H9 (cell line): ENCODE measurements at regions not wholly inside any gene's neighbourhood (a gene's known extent, or its start where the extent isn't known, plus 50 kb on each side); places are given as distances from the start of the nearest gene placed in this dataset.

Experiments used
- DNase-seq: peaks from one replicate; pipeline ENCODE4 v3.0.0-alpha.2; 2017
- H2AFZ ChIP-seq: one replicate; pipeline ENCODE4 v1.6.1; 2013; ENCODE audit warnings: mild to moderate bottlenecking, low read length, control low read depth, moderate library complexity
- H2AK5ac ChIP-seq: 2 replicates; pipeline ENCODE4 v1.6.1; 2013; ENCODE audit warnings: low read length, control low read depth, mixed read lengths; ENCODE audit not compliant: insufficient read length
- H2BK120ac ChIP-seq: one replicate; pipeline ENCODE4 v1.6.1; 2013; ENCODE audit warnings: low read depth, mild to moderate bottlenecking, low read length, control low read depth, inconsistent platforms; ENCODE audit not compliant: poor library complexity, severe bottlenecking
- H2BK12ac ChIP-seq: 2 replicates; pipeline ENCODE4 v1.6.1; 2013; ENCODE audit warnings: low read length, control low read depth, mixed read lengths, low read depth; ENCODE audit not compliant: insufficient read length
- H2BK15ac ChIP-seq: 2 replicates; pipeline ENCODE4 v1.6.1; 2013; ENCODE audit warnings: low read depth, low read length, control low read depth
- H2BK20ac ChIP-seq: one replicate; pipeline ENCODE4 v1.6.1; 2013; ENCODE audit warnings: low read depth, mild to moderate bottlenecking, low read length, control low read depth, inconsistent platforms; ENCODE audit not compliant: poor library complexity, severe bottlenecking
- H2BK5ac ChIP-seq: 2 replicates; pipeline ENCODE4 v1.6.1; 2013; ENCODE audit warnings: low read length, control low read depth, mixed read lengths; ENCODE audit not compliant: insufficient read length
- H3K14ac ChIP-seq: 2 replicates; pipeline ENCODE4 v1.6.1; 2013; ENCODE audit warnings: low read length, control low read depth; ENCODE audit not compliant: insufficient read depth
- H3K18ac ChIP-seq: 2 replicates; pipeline ENCODE4 v1.6.1; 2013; ENCODE audit warnings: low read depth, mild to moderate bottlenecking, mixed read lengths, low read length, control low read depth; ENCODE audit not compliant: insufficient read length
- H3K23ac ChIP-seq: 2 replicates; pipeline ENCODE4 v1.6.1; 2013; ENCODE audit warnings: low read length, control low read depth, mixed read lengths, low read depth; ENCODE audit not compliant: insufficient read length
- H3K23me2 ChIP-seq: 2 replicates; pipeline ENCODE4 v1.6.1; 2013; ENCODE audit warnings: low read depth, mild to moderate bottlenecking, mixed read lengths, low read length, control low read depth; ENCODE audit not compliant: insufficient read length, poor library complexity, severe bottlenecking
- H3K27ac ChIP-seq: 2 replicates; pipeline ENCODE4 v1.5.1; 2013; ENCODE audit warnings: low read length, control low read depth, mixed read lengths, low read depth; ENCODE audit not compliant: insufficient read length
- H3K27me3 ChIP-seq: 2 replicates; pipeline ENCODE4 v1.6.1; 2013; ENCODE audit warnings: low read length, control low read depth, inconsistent platforms; ENCODE audit not compliant: insufficient read depth
- H3K4ac ChIP-seq: 2 replicates; pipeline ENCODE4 v1.6.1; 2013; ENCODE audit warnings: low read depth, mild to moderate bottlenecking, control low read depth, inconsistent platforms, low read length, moderate library complexity
- H3K4me1 ChIP-seq: 2 replicates; pipeline ENCODE4 v1.6.1; 2013; ENCODE audit warnings: low read length, control low read depth, inconsistent platforms; ENCODE audit not compliant: insufficient read depth
- H3K4me2 ChIP-seq: 2 replicates; pipeline ENCODE4 v1.6.1; 2013; ENCODE audit warnings: low read length, control low read depth, mixed read lengths; ENCODE audit not compliant: insufficient read length, insufficient read depth
- H3K56ac ChIP-seq: 2 replicates; pipeline ENCODE4 v1.6.1; 2013; ENCODE audit warnings: low read depth, mild to moderate bottlenecking, mixed read lengths, low read length, control low read depth; ENCODE audit not compliant: insufficient read length
- H3K79me1 ChIP-seq: 2 replicates; pipeline ENCODE4 v1.6.1; 2013; ENCODE audit warnings: low read depth, mild to moderate bottlenecking, moderate library complexity, low read length, control low read depth, inconsistent platforms; ENCODE audit not compliant: insufficient read depth, poor library complexity, severe bottlenecking
- H3K79me2 ChIP-seq: 2 replicates; pipeline ENCODE4 v1.6.1; 2013; ENCODE audit warnings: low read length, control low read depth, inconsistent platforms; ENCODE audit not compliant: insufficient read depth
- H3K9ac ChIP-seq: 2 replicates; pipeline ENCODE4 v1.6.1; 2013; ENCODE audit warnings: low read length, control low read depth, mixed read lengths; ENCODE audit not compliant: insufficient read length; ENCODE audit errors: extremely low read depth
- H3K9me3 ChIP-seq: one replicate; pipeline ENCODE4 v1.6.1; 2013; ENCODE audit warnings: low read depth, low read length, inconsistent platforms; ENCODE audit not compliant: control insufficient read depth
- H3T11ph ChIP-seq: one replicate; pipeline ENCODE4 v1.6.1; 2013; ENCODE audit warnings: mild to moderate bottlenecking, low read length, control low read depth, inconsistent platforms
- H4K20me1 ChIP-seq: one replicate; pipeline ENCODE4 v1.6.1; 2013; ENCODE audit not compliant: control insufficient read depth, insufficient read length, insufficient read depth
- H4K5ac ChIP-seq: 2 replicates; pipeline ENCODE4 v1.6.1; 2013; ENCODE audit warnings: low read depth, mild to moderate bottlenecking, mixed read lengths, low read length, control low read depth; ENCODE audit not compliant: insufficient read length
- H4K8ac ChIP-seq: replicated peaks from 2 replicates; pipeline ENCODE4 v1.6.1; 2013; ENCODE audit warnings: low read length, control low read depth, mixed read lengths, low read depth; ENCODE audit not compliant: insufficient read length
- H4K91ac ChIP-seq: 2 replicates; pipeline ENCODE4 v1.6.1; 2013; ENCODE audit warnings: low read depth, mild to moderate bottlenecking, moderate library complexity, mixed read lengths, low read length, control low read depth; ENCODE audit not compliant: insufficient read length
- H3K27ac Mint-ChIP-seq, 3 experiments: 2 replicates in 2 of 3; 3 replicates in 1 of 3; pipeline ENCODE4 v1.8.0; 2020 to 2021; ENCODE audit warnings: mixed read lengths in 3 of 3, mild to moderate bottlenecking in 1 of 3, moderate library complexity in 1 of 3
- H3K27me3 Mint-ChIP-seq: 2 replicates; pipeline ENCODE4 v1.8.0; 2021; ENCODE audit warnings: low read depth, mild to moderate bottlenecking, moderate library complexity, mixed read lengths
- H3K36me3 Mint-ChIP-seq, 3 experiments: 2 replicates in 2 of 3; 3 replicates in 1 of 3; pipeline ENCODE4 v1.8.0; 2020 to 2021; ENCODE audit warnings: low read depth in 3 of 3, mixed read lengths in 3 of 3; ENCODE audit not compliant: insufficient read depth in 1 of 3
- H3K4me1 Mint-ChIP-seq, 2 experiments: 2 replicates each; pipeline ENCODE4 v1.8.0; 2020; ENCODE audit warnings: mixed read lengths in 2 of 2
- H3K4me3 Mint-ChIP-seq, 2 experiments: 2 replicates in 1 of 2; 3 replicates in 1 of 2; pipeline ENCODE4 v1.8.0; 2020 to 2021; ENCODE audit warnings: mild to moderate bottlenecking in 2 of 2, mixed read lengths in 2 of 2, moderate library complexity in 1 of 2
- H3K9me3 Mint-ChIP-seq, 2 experiments: 2 replicates in 1 of 2; 3 replicates in 1 of 2; pipeline ENCODE4 v1.8.0; 2020; ENCODE audit warnings: mild to moderate bottlenecking in 2 of 2, mixed read lengths in 2 of 2, moderate library complexity in 1 of 2
- CTCF ChIP-seq: fragments of 200-600 bp; sonication (generic); conservative IDR thresholded peaks from 3 replicates; pipeline ENCODE4 v1.8.0; 2021; ENCODE audit warnings: antibody characterized with exemption, mild to moderate bottlenecking
- WGBS: extraction: QIAGEN DNeasy Blood & Tissue Kit; methylation state at CpG from one replicate; pipeline ENCODE4 v1.1.7; 2013; ENCODE audit warnings: missing lambda C conversion rate, low lambda C conversion rate, mixed read lengths; ENCODE audit not compliant: insufficient read length; ENCODE audit errors: extremely low coverage; 5-methylcytosine and 5-hydroxymethylcytosine counted together

GRCh38 chr6:105986998-105987397 is 99.1 kb upstream of the PRDM1 start:
- H3K4me1 Mint-ChIP-seq = peaks cover 20 to 26% of the 10 kb centered on the region in 2 experiments
- H3K18ac ChIP-seq = no peak overlapping the region
- H3K23me2 ChIP-seq = peaks cover 12% of the 10 kb centered on the region
- no peaks in the 10 kb centered on the region for H4K20me1 ChIP-seq
- no peak overlapping the region for H2BK120ac ChIP-seq
- H3K27me3 ChIP-seq = peaks cover 67% of the 10 kb centered on the region
- H3K9me3 ChIP-seq = no peaks in the 10 kb centered on the region
- H3T11ph ChIP-seq = no peak overlapping the region
- no peak overlapping the region for H4K91ac ChIP-seq
- no peak overlapping the region for H2BK12ac ChIP-seq
- no peaks in the 10 kb centered on the region for H3K79me2 ChIP-seq
- H3K9me3 Mint-ChIP-seq = peaks cover 0 to 3% of the 10 kb centered on the region in 2 experiments; a peak in 3 of 5 replicates
- no peak overlapping the region for H2AK5ac ChIP-seq
- H3K9ac ChIP-seq = no peak overlapping the region
- H3K27ac Mint-ChIP-seq = no peak overlapping the region
- DNase-seq = no peak
- no peak for TF ChIP-seq CTCF
- no peak overlapping the region for H3K4ac ChIP-seq
- peaks cover 100% of the 10 kb centered on the region for H3K27me3 Mint-ChIP-seq
- no peak overlapping the region for H2BK5ac ChIP-seq
- no peak overlapping the region for H3K23ac ChIP-seq
- no peak overlapping the region for H3K27ac ChIP-seq
- H4K5ac ChIP-seq = no peak overlapping the region
- H2AFZ ChIP-seq = no peak overlapping the region
- WGBS = no CpG with 5 or more reads among the region's 1 CpG
- no peaks in the 10 kb centered on the region for H3K79me1 ChIP-seq
- no peak overlapping the region for H4K8ac ChIP-seq
- peaks cover 6% of the 10 kb centered on the region; the same call in 1 of the 2 replicates for H3K4me1 ChIP-seq
- no peak overlapping the region for H2BK20ac ChIP-seq
- 0 out of 7 replicates have a peak, but pooled peaks cover 0 to 4% (median 0%) of the 10 kb centered on the region in 3 experiments for H3K36me3 Mint-ChIP-seq
- H3K56ac ChIP-seq = no peak overlapping the region
- no peak overlapping the region for H3K14ac ChIP-seq
- H2BK15ac ChIP-seq = no peak overlapping the region
- peak overlapping the region in 1 of 2 experiments; percentile 80; a peak in 3 of 5 replicates for H3K4me3 Mint-ChIP-seq
- H3K4me2 ChIP-seq = peak overlapping the region; percentile 83
